H1 (cell line): ENCODE measurements at regions not wholly inside any gene's neighbourhood (a gene's known extent, or its start where the extent isn't known, plus 50 kb on each side); places are given as distances from the start of the nearest gene placed in this dataset.

ENCODE experiments used
- CTCF ChIA-PET: fragments of 300-600 bp; sonication (Branson Sonifier 250); formaldehyde crosslinking; loops from one replicate; lab custom pipeline; 2021; ENCODE audit not compliant: partially characterized antibody; lab: Charles Lee
- POLR2A ChIA-PET: fragments of 300-600 bp; sonication (Branson Sonifier 250); formaldehyde crosslinking; loops from one replicate; lab custom pipeline; 2021; ENCODE audit warnings: inconsistent platforms; ENCODE audit not compliant: partially characterized antibody; lab: Charles Lee
- DNase-seq, 2 experiments: peaks; one replicate each; pipeline versions ENCODE4 v3.0.0 to v3.0.0-alpha.2; 2010 to 2022; ENCODE audit warnings: low spot score in 2 of 2, low read depth in 1 of 2, mixed read lengths in 1 of 2
- FAIRE-seq: peaks from 2 replicates; lab custom pipeline; 2011; peaks lifted over from hg19 to GRCh38; lab: Jason Lieb, UNC
- H2AFZ ChIP-seq: 2 replicates; pipeline ENCODE4 v1.8.1; 2012; ENCODE audit warnings: low read length, inconsistent platforms
- H2AK5ac ChIP-seq: 2 replicates; pipeline ENCODE4 v1.6.1; 2013; ENCODE audit warnings: low read depth, low read length
- H2BK120ac ChIP-seq: replicated peaks from 2 replicates; pipeline ENCODE3; 2013; ENCODE audit warnings: low read depth, low read length, inconsistent platforms
- H2BK12ac ChIP-seq: 2 replicates; pipeline ENCODE4 v1.6.1; 2013; ENCODE audit warnings: low read depth, low read length
- H2BK15ac ChIP-seq: 2 replicates; pipeline ENCODE4 v1.6.1; 2013; ENCODE audit warnings: low read length
- H2BK20ac ChIP-seq: 2 replicates; pipeline ENCODE4 v1.6.1; 2013; ENCODE audit warnings: low read length
- H2BK5ac ChIP-seq: 2 replicates; pipeline ENCODE4 v1.6.1; 2013; ENCODE audit warnings: low read depth, low read length
- H3K14ac ChIP-seq: 2 replicates; pipeline ENCODE4 v1.6.1; 2013; ENCODE audit warnings: inconsistent platforms; ENCODE audit not compliant: insufficient read length
- H3K18ac ChIP-seq: 2 replicates; pipeline ENCODE4 v1.6.1; 2013; ENCODE audit warnings: low read length; ENCODE audit errors: extremely low read depth
- H3K23ac ChIP-seq: 2 replicates; pipeline ENCODE4 v1.6.1; 2013; ENCODE audit warnings: inconsistent platforms; ENCODE audit not compliant: insufficient read length
- H3K23me2 ChIP-seq: 2 replicates; pipeline ENCODE4 v1.6.1; 2013; ENCODE audit warnings: low read depth, low read length
- H3K27ac ChIP-seq: 2 replicates; pipeline ENCODE4 v1.6.1; 2011; ENCODE audit warnings: low read depth, low read length, inconsistent platforms
- H3K27me3 ChIP-seq, 4 experiments: replicated peaks in 1 of 4; 1 replicate in 1 of 4; 2 replicates in 3 of 4; pipeline versions ENCODE4 v1.6.1 to v1.8.1; 2011 to 2013; ENCODE audit warnings: low read length in 3 of 4, mild to moderate bottlenecking in 3 of 4, inconsistent platforms in 2 of 4, mixed read lengths in 2 of 4, moderate library complexity in 1 of 4; ENCODE audit not compliant: control insufficient read depth in 3 of 4, insufficient read depth in 3 of 4; ENCODE audit errors: extremely low read depth in 1 of 4
- H3K36me3 ChIP-seq, 4 experiments: 2 replicates each; pipeline versions ENCODE4 v1.6.1 to v1.8.1; 2011 to 2013; ENCODE audit warnings: mild to moderate bottlenecking in 4 of 4, low read length in 3 of 4, moderate library complexity in 2 of 4, control low read depth in 1 of 4, inconsistent platforms in 1 of 4; ENCODE audit not compliant: insufficient read depth in 4 of 4, control insufficient read depth in 2 of 4
- H3K4ac ChIP-seq: replicated peaks from 2 replicates; pipeline ENCODE3; 2013; ENCODE audit warnings: low read length, low read depth, mixed read lengths, inconsistent platforms; ENCODE audit not compliant: insufficient read length
- H3K4me1 ChIP-seq, 4 experiments: replicated peaks in 1 of 4; 1 replicate in 1 of 4; 2 replicates in 3 of 4; pipeline versions ENCODE4 v1.6.1 to v1.8.1; 2011 to 2013; ENCODE audit warnings: low read length in 3 of 4, inconsistent platforms in 2 of 4, mixed read lengths in 1 of 4; ENCODE audit not compliant: insufficient read depth in 4 of 4, control insufficient read depth in 3 of 4
- H3K4me2 ChIP-seq, 2 experiments: 2 replicates each; pipeline versions ENCODE4 v1.6.1 to v1.8.1; 2011 to 2013; ENCODE audit warnings: low read depth in 2 of 2, low read length in 2 of 2, control low read depth in 1 of 2, inconsistent platforms in 1 of 2, mild to moderate bottlenecking in 1 of 2; ENCODE audit not compliant: insufficient read depth in 1 of 2
- H3K4me3 ChIP-seq, 4 experiments: fragments of 200-600, 300-600 bp in 1 of 4; sonication (generic), shearing (Covaris generic), sonication (Bioruptor Twin) in 1 of 4; 2 replicates each; pipeline versions ENCODE4 v1.5.1 to v1.8.1; 2011 to 2016; ENCODE audit warnings: low read length in 4 of 4, low read depth in 3 of 4, control low read depth in 2 of 4, inconsistent platforms in 2 of 4, mild to moderate bottlenecking in 2 of 4, mixed read lengths in 1 of 4, moderate library complexity in 1 of 4; ENCODE audit not compliant: insufficient read depth in 2 of 4; ENCODE audit errors: extremely low read depth in 1 of 4
- H3K56ac ChIP-seq: replicated peaks from 2 replicates; pipeline ENCODE3; 2013; ENCODE audit warnings: low read depth, mild to moderate bottlenecking, mixed read lengths, low read length, inconsistent platforms; ENCODE audit not compliant: insufficient read length
- H3K79me1 ChIP-seq: 2 replicates; pipeline ENCODE4 v1.6.1; 2013; ENCODE audit warnings: low read depth, low read length, control low read depth
- H3K79me2 ChIP-seq, 2 experiments: 2 replicates each; pipeline versions ENCODE4 v1.6.1 to v1.8.1; 2012 to 2013; ENCODE audit warnings: low read length in 2 of 2, mild to moderate bottlenecking in 2 of 2, inconsistent platforms in 1 of 2; ENCODE audit not compliant: insufficient read depth in 2 of 2, control insufficient read depth in 1 of 2
- H3K9ac ChIP-seq, 4 experiments: replicated peaks in 1 of 4; 1 replicate in 1 of 4; 2 replicates in 3 of 4; pipeline versions ENCODE4 v1.6.1 to v1.8.1; 2011 to 2013; ENCODE audit warnings: low read depth in 3 of 4, low read length in 3 of 4, control low read depth in 2 of 4, mild to moderate bottlenecking in 2 of 4, moderate library complexity in 2 of 4, inconsistent platforms in 1 of 4; ENCODE audit errors: extremely low read depth in 1 of 4
- H3K9me3 ChIP-seq, 2 experiments: 2 replicates each; pipeline versions ENCODE4 v1.6.1 to v1.8.1; 2012 to 2013; ENCODE audit warnings: mild to moderate bottlenecking in 2 of 2, moderate library complexity in 2 of 2, control low read depth in 1 of 2, inconsistent platforms in 1 of 2, low read depth in 1 of 2, low read length in 1 of 2, mixed read lengths in 1 of 2; ENCODE audit not compliant: insufficient read depth in 2 of 2
- H4K20me1 ChIP-seq, 2 experiments: replicated peaks in 1 of 2; 2 replicates each; pipeline versions ENCODE3 to v1.8.1; 2011 to 2013; ENCODE audit warnings: inconsistent platforms in 2 of 2, low read length in 2 of 2, mild to moderate bottlenecking in 1 of 2; ENCODE audit not compliant: insufficient read depth in 2 of 2, control insufficient read depth in 1 of 2
- H4K5ac ChIP-seq: 2 replicates; pipeline ENCODE4 v1.6.1; 2013; ENCODE audit warnings: low read length, low read depth, mixed read lengths, inconsistent platforms; ENCODE audit not compliant: insufficient read length
- H4K8ac ChIP-seq: 2 replicates; pipeline ENCODE4 v1.8.0; 2013; ENCODE audit warnings: mild to moderate bottlenecking, moderate library complexity, low read length, inconsistent platforms; ENCODE audit not compliant: insufficient read depth; ENCODE audit errors: extremely low read depth
- H4K91ac ChIP-seq: replicated peaks from 2 replicates; pipeline ENCODE3; 2013; ENCODE audit warnings: low read length, mixed read lengths, inconsistent platforms; ENCODE audit not compliant: insufficient read length
- BRCA1 ChIP-seq: IDR thresholded peaks from 2 replicates; pipeline ENCODE4 v1.6.1; 2012; ENCODE audit warnings: low read depth, low read length, improper control_type of control experiment
- CBX8 ChIP-seq: fragments of 300-800, 300-1000 bp; sonication (generic); IDR thresholded peaks from 2 replicates; pipeline ENCODE4 v1.7.1; 2016; ENCODE audit warnings: low read depth, low read length, borderline replicate concordance
- CTBP2 ChIP-seq: IDR thresholded peaks from 2 replicates; pipeline ENCODE4 v1.7.0; 2011; ENCODE audit warnings: borderline replicate concordance, mild to moderate bottlenecking, moderate library complexity, mixed read lengths, low read length; ENCODE audit not compliant: insufficient read depth, insufficient read length
- EGR1 ChIP-seq: IDR thresholded peaks from 2 replicates; pipeline ENCODE4 v1.6.1; 2011; ENCODE audit warnings: low read depth, low read length, borderline replicate concordance
- EZH2 ChIP-seq: fragments of 200-600 bp; sonication (generic); IDR thresholded peaks from 2 replicates; pipeline ENCODE4 v1.7.1; 2012; ENCODE audit warnings: low read depth, mild to moderate bottlenecking, moderate library complexity, low read length, inconsistent platforms; ENCODE audit not compliant: severe bottlenecking
- KDM4A ChIP-seq: IDR thresholded peaks from one replicate; pipeline ENCODE4 v1.7.1; 2012; ENCODE audit warnings: low read depth, mild to moderate bottlenecking, moderate library complexity, low read length, inconsistent platforms; ENCODE audit not compliant: severe bottlenecking
- POU5F1 ChIP-seq: IDR thresholded peaks from 2 replicates; pipeline ENCODE4 v1.6.1; 2011; ENCODE audit warnings: low read depth, mild to moderate bottlenecking, low read length, moderate library complexity
- RAD21 ChIP-seq, 2 experiments: IDR thresholded peaks in 1 of 2; conservative IDR thresholded peaks in 1 of 2; 2 replicates each; pipeline ENCODE4 v1.6.1; 2011; ENCODE audit warnings: low read depth in 2 of 2, low read length in 2 of 2, improper control_type of control experiment in 1 of 2, inconsistent platforms in 1 of 2, mild to moderate bottlenecking in 1 of 2, moderate library complexity in 1 of 2
- SIRT6 ChIP-seq: IDR thresholded peaks from one replicate; pipeline ENCODE4 v1.7.1; 2012; ENCODE audit warnings: low read length, inconsistent platforms
- SRF ChIP-seq: IDR thresholded peaks from 2 replicates; pipeline ENCODE4 v1.6.1; 2011; ENCODE audit warnings: mild to moderate bottlenecking, low read depth, low read length, moderate library complexity
- YY1 ChIP-seq: IDR thresholded peaks from 2 replicates; pipeline ENCODE4 v1.6.1; 2011; ENCODE audit warnings: low read depth, mild to moderate bottlenecking, low read length
- WGBS, 2 experiments: shearing (Covaris generic) in 1 of 2; methylation state at CpG; one replicate each; pipeline versions ENCODE4 v1.1.6 to v1.1.7; 2013 to 2015; ENCODE audit warnings: low lambda C conversion rate in 2 of 2, mixed read lengths in 2 of 2, inconsistent platforms in 1 of 2, low coverage in 1 of 2, missing lambda C conversion rate in 1 of 2; ENCODE audit not compliant: insufficient replicate concordance in 2 of 2, insufficient coverage in 1 of 2, insufficient read length in 1 of 2; ENCODE audit errors: extremely low coverage in 1 of 2, missing lambda C conversion rate in 1 of 2; 5-methylcytosine and 5-hydroxymethylcytosine counted together
- TF ChIP-seq, protein P1 (sequence below): IDR thresholded peaks from 2 replicates; pipeline ENCODE4 v1.6.1; 2012; ENCODE audit warnings: inconsistent platforms

DNA sequence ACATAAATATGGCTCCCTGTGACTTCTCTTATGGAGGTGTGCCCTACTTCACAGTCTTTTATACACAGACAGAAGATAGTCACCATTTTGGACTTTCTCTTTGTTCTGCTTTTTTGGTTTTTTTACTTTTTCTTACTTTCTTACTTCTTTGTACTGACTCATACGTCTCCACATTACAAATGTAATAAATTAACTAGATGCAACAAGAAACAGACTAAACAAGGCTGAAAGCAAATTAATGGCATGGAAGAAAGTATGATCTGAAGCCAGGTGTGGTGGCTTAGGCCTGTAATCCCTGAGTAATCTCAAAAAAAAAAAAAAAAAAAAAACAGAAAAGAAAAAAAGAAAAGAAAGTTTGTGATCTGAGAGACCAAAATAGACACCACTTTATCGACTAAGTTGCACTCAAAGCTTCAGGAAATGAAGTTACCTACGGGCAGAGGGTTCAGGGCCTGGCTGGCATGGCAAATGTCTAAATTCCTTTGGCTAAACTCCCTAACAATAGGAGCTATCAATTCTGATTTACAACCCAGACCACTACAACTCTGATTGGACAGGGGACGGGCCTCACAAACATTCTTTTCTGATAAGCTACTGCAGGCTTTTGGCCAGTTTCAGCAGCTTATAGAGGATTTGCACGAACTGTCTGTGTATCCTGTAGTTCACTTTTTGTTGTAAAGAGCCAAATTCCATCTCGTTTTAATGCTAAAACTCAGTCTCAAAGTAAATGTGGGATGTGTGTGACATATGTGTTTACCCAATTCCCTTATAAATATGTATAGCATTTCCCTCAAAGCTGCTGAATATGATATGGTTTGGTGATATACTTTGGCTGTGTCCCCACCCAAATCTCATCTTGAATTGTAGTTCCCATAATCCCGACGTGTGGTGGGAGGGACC, 129.1 kb downstream of the SEPTIN14 start:
- ChIA-PET POLR2A (no interaction called here), CTCF (interaction anchor here (0.7 kb wide), 1 partner anchor 92 kb away, joined by 3 read pairs; no protein-coding TSS in a partner anchor)
- DNase-seq (no peak), FAIRE-seq (no peak)
- H3K27me3 ChIP-seq: no peaks in the 10 kb centered on the region
- no peaks in the 10 kb centered on the region for H3K79me2 ChIP-seq
- no peak overlapping the region for H2BK20ac ChIP-seq
- H3K4me2 ChIP-seq: no peak overlapping the region
- H3K9ac ChIP-seq: no peak overlapping the region
- no peaks in the 10 kb centered on the region for H4K20me1 ChIP-seq
- H3K27ac ChIP-seq: no peak overlapping the region
- no peak overlapping the region for H2BK5ac ChIP-seq
- no peak overlapping the region for H3K23ac ChIP-seq
- H3K14ac ChIP-seq: no peak overlapping the region
- H3K56ac ChIP-seq: no peak overlapping the region
- peaks cover 0 to 2% (median under 1%) of the 10 kb centered on the region in 4 experiments; a peak in 1 of 7 replicates for H3K4me1 ChIP-seq
- no peak overlapping the region for H2BK12ac ChIP-seq
- no peak overlapping the region for H2BK120ac ChIP-seq
- H2AFZ ChIP-seq: no peak overlapping the region
- no peak overlapping the region for H3K4me3 ChIP-seq
- H4K5ac ChIP-seq: no peak overlapping the region
- 85% methylated on average over 8 of the region's 8 CpGs; no CpG with 5 or more reads in 1 of the 2 experiments for WGBS, 2 experiments
- no peak overlapping the region for H3K18ac ChIP-seq
- no peak overlapping the region for H3K4ac ChIP-seq
- no peaks in the 10 kb centered on the region for H3K9me3 ChIP-seq
- no peak overlapping the region for H2AK5ac ChIP-seq
- H2BK15ac ChIP-seq: no peak overlapping the region
- no peak overlapping the region for H4K8ac ChIP-seq
- no peaks in the 10 kb centered on the region for H3K36me3 ChIP-seq
- H3K23me2 ChIP-seq: no peaks in the 10 kb centered on the region
- no peaks in the 10 kb centered on the region for H3K79me1 ChIP-seq
- no peak overlapping the region for H4K91ac ChIP-seq
- TF ChIP-seq BRCA1 (no peak), SIRT6 (no peak), CBX8 (no peak), CTBP2 (no peak), EZH2 (no peak), EGR1 (no peak), YY1 (no peak), RAD21 (IDR thresholded peaks at IDR 0.05 in 1 of 2, conservative IDR thresholded peaks at IDR 0.05 in 1 of 2; ENCODE audit: low read depth in 2 of 2, low read length in 2 of 2) (no peak), POU5F1 (no peak), SRF (no peak), KDM4A (no peak)
- TF ChIP-seq, protein P1, sequence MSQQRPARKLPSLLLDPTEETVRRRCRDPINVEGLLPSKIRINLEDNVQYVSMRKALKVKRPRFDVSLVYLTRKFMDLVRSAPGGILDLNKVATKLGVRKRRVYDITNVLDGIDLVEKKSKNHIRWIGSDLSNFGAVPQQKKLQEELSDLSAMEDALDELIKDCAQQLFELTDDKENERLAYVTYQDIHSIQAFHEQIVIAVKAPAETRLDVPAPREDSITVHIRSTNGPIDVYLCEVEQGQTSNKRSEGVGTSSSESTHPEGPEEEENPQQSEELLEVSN: no peak
